Lower leg skin (tissue), 4 donors: ENCODE measurements at regions not wholly inside any gene's neighbourhood (a gene's known extent, or its start where the extent isn't known, plus 50 kb on each side); places are given as distances from the start of the nearest gene placed in this dataset.

Experiments used
- DNase-seq, 2 donors: peaks; one replicate each; pipeline ENCODE4 v3.0.0-alpha.2; 2019; ENCODE audit warnings: low spot score in 2 of 2
- H3K4me3 ChIP-seq: fragments of 200-600 bp; sonication (generic); 2 replicates; pipeline ENCODE4 v1.5.1; 2017; ENCODE audit warnings: mild to moderate bottlenecking, low read depth; ENCODE audit not compliant: poor library complexity, severe bottlenecking
- POLR2A ChIP-seq, 2 donors: fragments of 450-650 bp; IDR thresholded peaks; one replicate each; pipeline ENCODE4 v1.6.1; 2016 to 2017; ENCODE audit warnings: antibody characterized with exemption in 2 of 2, mild to moderate bottlenecking in 1 of 2, moderate library complexity in 1 of 2
- WGBS, 2 donors: methylation state at CpG; one replicate each; pipeline ENCODE4 v1.1.5; 2018; 5-methylcytosine and 5-hydroxymethylcytosine counted together
- intact Hi-C: fragments of 100-400 bp; cut with DNase I; formaldehyde crosslinking; loops from one replicate; pipeline ENCODE4 v1.15.0; 2023; ENCODE audit warnings: low total_unique reads
- TF ChIP-seq, protein P1 (sequence below), 3 donors: fragments of 450-650 bp; IDR thresholded peaks; one replicate each; pipeline ENCODE4 v1.5.1; 2016; ENCODE audit warnings: antibody characterized with exemption in 3 of 3, mild to moderate bottlenecking in 3 of 3, moderate library complexity in 2 of 3

GRCh38 chr1:87236585-87236984 is 92.1 kb upstream of the LMO4 start:
- 81 to 85% methylated on average over 2 of the region's 2 CpGs for WGBS, 2 donors
- intact Hi-C loops = no loop called here
- TF ChIP-seq POLR2A (IDR thresholded peaks at IDR 0.05) = no peak
- no peak for DNase-seq
- no peak overlapping the region for H3K4me3 ChIP-seq

DNA sequence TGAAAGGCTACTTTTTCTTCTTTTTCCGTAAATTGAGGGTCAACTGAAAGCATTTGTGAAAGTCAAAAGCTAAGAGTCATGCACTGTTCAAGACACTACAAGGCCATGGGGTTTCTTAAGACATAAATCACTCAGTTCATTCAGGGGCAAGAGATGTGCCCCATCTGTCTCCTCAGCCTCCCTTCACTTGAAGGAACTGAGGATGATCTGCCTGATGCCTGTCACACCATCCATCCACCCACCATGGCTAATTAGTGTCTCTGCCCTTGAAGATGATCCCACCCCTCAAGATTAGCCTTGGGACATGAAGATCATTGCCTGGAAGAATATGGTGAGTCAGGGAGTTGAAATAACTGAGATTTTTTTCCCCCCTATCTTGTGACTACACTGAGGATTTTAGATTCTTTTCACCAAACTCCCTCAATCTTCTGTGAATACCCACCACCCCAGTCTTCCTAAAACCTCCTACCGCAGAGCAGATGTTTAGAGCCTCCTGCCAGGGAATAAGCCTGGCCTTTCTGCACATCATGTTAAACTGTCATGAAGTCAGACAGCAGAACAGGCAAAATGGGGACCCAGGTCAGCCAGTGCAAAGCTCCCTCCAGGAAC is 88.6 kb upstream of the LMO4 start:
- 87 to 95% methylated on average over 2 of the region's 2 CpGs for WGBS, 2 donors
- no peak overlapping the region for H3K4me3 ChIP-seq
- intact Hi-C loops = no loop called here
- DNase-seq = no peak
- TF ChIP-seq, protein P1, sequence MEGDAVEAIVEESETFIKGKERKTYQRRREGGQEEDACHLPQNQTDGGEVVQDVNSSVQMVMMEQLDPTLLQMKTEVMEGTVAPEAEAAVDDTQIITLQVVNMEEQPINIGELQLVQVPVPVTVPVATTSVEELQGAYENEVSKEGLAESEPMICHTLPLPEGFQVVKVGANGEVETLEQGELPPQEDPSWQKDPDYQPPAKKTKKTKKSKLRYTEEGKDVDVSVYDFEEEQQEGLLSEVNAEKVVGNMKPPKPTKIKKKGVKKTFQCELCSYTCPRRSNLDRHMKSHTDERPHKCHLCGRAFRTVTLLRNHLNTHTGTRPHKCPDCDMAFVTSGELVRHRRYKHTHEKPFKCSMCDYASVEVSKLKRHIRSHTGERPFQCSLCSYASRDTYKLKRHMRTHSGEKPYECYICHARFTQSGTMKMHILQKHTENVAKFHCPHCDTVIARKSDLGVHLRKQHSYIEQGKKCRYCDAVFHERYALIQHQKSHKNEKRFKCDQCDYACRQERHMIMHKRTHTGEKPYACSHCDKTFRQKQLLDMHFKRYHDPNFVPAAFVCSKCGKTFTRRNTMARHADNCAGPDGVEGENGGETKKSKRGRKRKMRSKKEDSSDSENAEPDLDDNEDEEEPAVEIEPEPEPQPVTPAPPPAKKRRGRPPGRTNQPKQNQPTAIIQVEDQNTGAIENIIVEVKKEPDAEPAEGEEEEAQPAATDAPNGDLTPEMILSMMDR (IDR thresholded peaks at IDR 0.05) = no peak
- TF ChIP-seq POLR2A (IDR thresholded peaks at IDR 0.05) = no peak

- no peak for TF ChIP-seq POLR2A (IDR thresholded peaks at IDR 0.05)
- TF ChIP-seq, protein P1 (IDR thresholded peaks at IDR 0.05) = no peak
- intact Hi-C loops = no loop called here
- WGBS, 2 donors = 63 to 70% methylated on average over 8 of the region's 8 CpGs
These were observed 87.9 kb upstream of the LMO4 start for GRCh38 chr1:87240661-87241285.

DNA sequence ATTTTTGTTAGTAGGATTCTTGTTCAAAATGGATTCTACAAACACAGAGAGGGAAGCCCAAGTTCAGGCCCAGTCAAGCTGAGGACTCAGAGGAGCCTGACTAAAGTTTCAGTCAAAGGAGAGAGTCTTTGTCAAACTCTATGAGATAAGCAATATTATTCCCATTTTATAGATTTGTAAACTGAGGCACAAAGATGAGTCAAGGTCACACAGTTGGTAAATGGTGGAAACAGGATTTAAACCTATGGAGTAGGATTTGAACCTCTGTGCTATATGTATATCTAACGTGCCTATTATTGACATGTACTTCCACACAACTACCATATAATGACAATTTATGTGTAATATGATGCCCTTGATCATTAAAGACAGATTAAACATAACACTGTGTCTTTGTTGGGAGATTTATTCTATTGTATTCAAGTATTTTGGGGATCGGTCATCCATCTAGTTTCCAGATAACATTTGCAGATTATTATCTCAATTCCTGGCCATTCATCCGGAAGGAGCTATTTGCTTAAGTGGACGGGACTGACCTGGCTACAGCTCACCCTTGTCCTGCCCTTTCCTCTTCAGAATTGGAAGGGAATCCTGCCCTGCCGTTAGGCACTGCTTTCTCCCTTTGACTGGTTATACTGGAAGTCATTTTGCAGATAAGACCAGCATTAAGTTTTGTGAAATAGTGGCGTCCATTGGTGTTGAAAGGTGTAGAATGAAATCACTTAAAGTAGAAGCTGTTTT is 86.1 kb upstream of the LMO4 start:
- DNase-seq = no peak
- H3K4me3 ChIP-seq = no peak overlapping the region
- intact Hi-C loops = no loop called here
- TF ChIP-seq POLR2A (IDR thresholded peaks at IDR 0.05) = no peak
- TF ChIP-seq, protein P1 (IDR thresholded peaks at IDR 0.05) = no peak
- 79 to 89% methylated on average over 6 of the region's 6 CpGs for WGBS, 2 donors

More at GRCh38 chr1:87240661-87241285, 87.9 kb upstream of the LMO4 start:
- H3K4me3 ChIP-seq = no peak overlapping the region
- DNase-seq = no peak

DNA sequence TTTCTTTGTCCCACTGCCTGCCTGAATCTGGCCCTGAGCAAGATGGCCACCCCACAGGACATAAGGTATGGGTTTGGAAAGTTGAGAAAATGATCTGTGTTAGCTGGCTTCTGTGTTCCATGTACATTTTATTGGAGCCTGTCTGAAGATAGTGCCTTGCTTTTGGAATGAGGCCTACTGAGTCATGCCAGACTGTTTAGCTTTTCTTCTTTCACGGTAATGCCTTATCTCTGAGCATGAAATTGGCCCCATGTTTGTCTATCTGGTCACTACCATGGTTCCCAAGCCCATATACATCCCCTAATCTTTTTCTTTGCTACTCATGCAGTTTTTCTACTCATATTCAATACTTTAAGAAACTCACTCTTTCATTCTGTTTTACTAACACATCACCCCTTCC is 85.1 kb upstream of the LMO4 start:
- no peak for DNase-seq
- WGBS, 2 donors = 38 to 53% methylated on average over 1 of the region's 1 CpG
- intact Hi-C loops = no loop called here
- H3K4me3 ChIP-seq = no peak overlapping the region
- TF ChIP-seq, protein P1 (IDR thresholded peaks at IDR 0.05) = no peak
- TF ChIP-seq POLR2A (IDR thresholded peaks at IDR 0.05) = no peak

DNA sequence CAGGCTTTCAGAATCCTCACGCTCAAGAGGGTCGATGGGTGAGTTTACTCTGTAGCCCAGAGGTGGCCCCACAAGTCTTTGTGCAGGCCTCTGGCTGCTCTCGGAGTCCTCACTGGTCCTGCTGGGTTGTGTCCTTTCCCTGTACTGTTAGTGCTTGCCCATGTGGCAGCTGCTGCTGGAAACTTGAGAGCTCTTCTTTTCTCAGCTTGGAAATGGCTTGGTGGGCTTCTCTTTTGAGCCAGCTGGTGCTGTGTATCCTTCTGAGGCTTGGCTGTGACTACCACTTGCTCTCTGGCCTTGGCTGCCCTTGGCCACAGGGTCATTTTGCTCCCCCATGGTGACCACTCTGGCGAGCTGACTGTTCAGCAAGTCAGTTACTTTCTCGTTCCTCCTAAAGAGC is 82.2 kb upstream of the LMO4 start:
- WGBS, 2 donors = 89 to 92% methylated on average over 5 of the region's 5 CpGs
- intact Hi-C loops = no loop called here
- no peak overlapping the region for H3K4me3 ChIP-seq
- TF ChIP-seq POLR2A (IDR thresholded peaks at IDR 0.05) = no peak
- TF ChIP-seq, protein P1 (IDR thresholded peaks at IDR 0.05) = no peak
- no peak for DNase-seq
